Small intestine (tissue), 7 donors: ENCODE measurements at regions not wholly inside any gene's neighbourhood (a gene's known extent, or its start where the extent isn't known, plus 50 kb on each side); places are given as distances from the start of the nearest gene placed in this dataset.
"Not testable (repeated sequence)": the region's sequence is repeated elsewhere in the genome, so short reads cannot be mapped to it uniquely, and the experiment has no call there.

Experiments used
- DNase-seq, 2 donors: peaks; one replicate each; pipeline versions ENCODE4 v3.0.0 to v3.0.0-alpha.2; 2013
- FAIRE-seq: peaks from 2 replicates; lab custom pipeline; 2012; peaks lifted over from hg19 to GRCh38; lab: Jason Lieb, UNC
- H3K27ac ChIP-seq, 3 donors: one replicate each; pipeline ENCODE4 v1.5.1; 2013; ENCODE audit warnings: low read length in 2 of 3, mild to moderate bottlenecking in 2 of 3, control low read depth in 1 of 3, inconsistent platforms in 1 of 3, low read depth in 1 of 3, moderate library complexity in 1 of 3
- H3K27me3 ChIP-seq, 3 donors: one replicate each; pipeline ENCODE4 v1.6.1; 2013; ENCODE audit warnings: low read length in 3 of 3, inconsistent platforms in 1 of 3; ENCODE audit not compliant: control insufficient read depth in 3 of 3, insufficient read depth in 3 of 3
- H3K36me3 ChIP-seq, 3 donors: one replicate each; pipeline ENCODE4 v1.6.1; 2013; ENCODE audit warnings: low read length in 3 of 3, inconsistent platforms in 1 of 3, low read depth in 1 of 3, mild to moderate bottlenecking in 1 of 3, moderate library complexity in 1 of 3; ENCODE audit not compliant: control insufficient read depth in 3 of 3, insufficient read depth in 2 of 3
- H3K4me1 ChIP-seq, 3 donors: one replicate each; pipeline ENCODE4 v1.6.1; 2013; ENCODE audit warnings: low read length in 2 of 3, inconsistent platforms in 1 of 3, low read depth in 1 of 3, mild to moderate bottlenecking in 1 of 3, moderate library complexity in 1 of 3; ENCODE audit not compliant: control insufficient read depth in 3 of 3, insufficient read depth in 2 of 3
- H3K4me3 ChIP-seq, 3 donors: one replicate each; pipeline ENCODE4 v1.5.1; 2013; ENCODE audit warnings: low read length in 3 of 3, control low read depth in 1 of 3, inconsistent platforms in 1 of 3, low read depth in 1 of 3, mild to moderate bottlenecking in 1 of 3, moderate library complexity in 1 of 3
- H3K9me3 ChIP-seq, 2 donors: one replicate each; pipeline ENCODE4 v1.6.1; 2013; ENCODE audit warnings: low read depth in 1 of 2, low read length in 1 of 2; ENCODE audit not compliant: control insufficient read depth in 2 of 2, insufficient read depth in 1 of 2
- WGBS, 3 donors: extraction: QIAGEN DNeasy Blood & Tissue Kit; methylation state at CpG; one replicate each; pipeline ENCODE4 v1.1.7; 2013; 5-methylcytosine and 5-hydroxymethylcytosine counted together
- donor health status: healthy with polysubstance abuse.
- donor health status: control.
- donor health status: control.
- donor health status: Bipolar disorder and iron deficiency.
- donor health status: healthy.

- H3K27me3 ChIP-seq, H3K36me3 ChIP-seq, FAIRE-seq, H3K9me3 ChIP-seq, H3K4me1 ChIP-seq, H3K27ac ChIP-seq, H3K4me3 ChIP-seq, DNase-seq: not testable (repeated sequence)
Measured at GRCh38 chr16:33636760-33637159, 177.3 kb downstream of the TP53TG3F start.

GRCh38 chr16:33643270-33643669, 183.9 kb downstream of the TP53TG3F start:
- not testable (repeated sequence) for H3K4me3 ChIP-seq, H3K9me3 ChIP-seq, H3K36me3 ChIP-seq, H3K4me1 ChIP-seq, FAIRE-seq, H3K27ac ChIP-seq, DNase-seq, H3K27me3 ChIP-seq
- WGBS, 3 donors, result 88 to 92% (median 89%) methylated on average over 2 of the region's 2 CpGs

GRCh38 chr16:33643698-33644381, 184.4 kb downstream of the TP53TG3F start:
- H3K36me3 ChIP-seq, FAIRE-seq, H3K27ac ChIP-seq, H3K4me1 ChIP-seq, DNase-seq, H3K27me3 ChIP-seq, H3K4me3 ChIP-seq, H3K9me3 ChIP-seq: not testable (repeated sequence)
- 44 to 59% (median 46%) methylated on average over 3 to 5 of the region's 5 CpGs for WGBS, 3 donors

- not testable (repeated sequence) for H3K27ac ChIP-seq, H3K27me3 ChIP-seq, H3K36me3 ChIP-seq, H3K4me1 ChIP-seq, H3K9me3 ChIP-seq, DNase-seq, FAIRE-seq, H3K4me3 ChIP-seq
- WGBS, 3 donors, result 34 to 52% (median 38%) methylated on average over 2 of the region's 2 CpGs
Measured at GRCh38 chr16:33646386-33646785, 187.0 kb downstream of the TP53TG3F start.

- DNase-seq, H3K4me3 ChIP-seq, H3K9me3 ChIP-seq, H3K27me3 ChIP-seq, FAIRE-seq, H3K4me1 ChIP-seq, H3K36me3 ChIP-seq, H3K27ac ChIP-seq: not testable (repeated sequence)
- 65 to 100% (median 83%) methylated on average over 3 to 6 of the region's 9 CpGs for WGBS, 3 donors
Measured at GRCh38 chr16:33655756-33656155, 196.3 kb downstream of the TP53TG3F start.

- DNase-seq, FAIRE-seq, H3K36me3 ChIP-seq, H3K4me1 ChIP-seq, H3K27ac ChIP-seq, H3K27me3 ChIP-seq, H3K4me3 ChIP-seq, H3K9me3 ChIP-seq: not testable (repeated sequence)
- no CpG with 5 or more reads among the region's 10 CpGs for WGBS, 3 donors
Measured at GRCh38 chr16:33656394-33656793, 197.0 kb downstream of the TP53TG3F start.

- no CpG with 5 or more reads among the region's 3 CpGs for WGBS, 3 donors
- not testable (repeated sequence) for H3K36me3 ChIP-seq, DNase-seq, H3K4me3 ChIP-seq, H3K9me3 ChIP-seq, H3K27ac ChIP-seq, H3K27me3 ChIP-seq, H3K4me1 ChIP-seq, FAIRE-seq
Measured at GRCh38 chr16:33657717-33658116, 198.3 kb downstream of the TP53TG3F start.

- H3K4me3 ChIP-seq, result not testable (repeated sequence)
- 60 to 76% (median 73%) methylated on average over 25 to 31 of the region's 31 CpGs for WGBS, 3 donors
Measured at GRCh38 chr16:33680791-33681190, 221.4 kb downstream of the TP53TG3F start.

GRCh38 chr16:33700320-33700719, 240.9 kb downstream of the TP53TG3F start:
- H3K4me1 ChIP-seq, H3K9me3 ChIP-seq, DNase-seq, H3K36me3 ChIP-seq, H3K27ac ChIP-seq, FAIRE-seq, H3K27me3 ChIP-seq, H3K4me3 ChIP-seq: not testable (repeated sequence)
- WGBS, 3 donors, result 60 to 74% (median 64%) methylated on average over 2 of the region's 2 CpGs

More at GRCh38 chr16:33680791-33681190, 221.4 kb downstream of the TP53TG3F start:
- H3K36me3 ChIP-seq, H3K4me1 ChIP-seq, H3K27me3 ChIP-seq, H3K27ac ChIP-seq, DNase-seq, FAIRE-seq, H3K9me3 ChIP-seq: not testable (repeated sequence)
